Midbrain (tissue), 1 donor: ENCODE measurements at regions not wholly inside any gene's neighbourhood (a gene's known extent, or its start where the extent isn't known, plus 50 kb on each side); places are given as distances from the start of the nearest gene placed in this dataset.

Experiments
- DNase-seq: peaks from one replicate; lab custom pipeline; 2025; lab: John Stamatoyannopoulos, UW

DNA sequence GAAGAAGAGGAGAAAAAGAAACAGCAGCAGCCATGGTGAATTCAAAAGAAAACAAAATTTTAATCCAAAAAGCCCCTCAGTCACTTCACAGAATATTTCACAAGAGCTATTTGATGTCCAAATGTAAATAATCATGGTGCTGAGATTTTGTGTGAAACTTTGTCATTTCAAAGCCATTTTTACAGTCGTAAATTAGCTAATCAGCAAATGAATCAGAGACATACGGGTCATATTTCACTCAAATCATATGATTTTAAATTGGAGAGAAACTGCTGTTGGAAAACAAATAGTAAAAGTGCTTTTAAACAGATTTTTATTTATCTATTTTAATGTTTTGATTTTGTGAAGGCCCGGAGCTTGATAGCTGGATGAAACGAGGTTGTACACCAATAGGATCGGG, 101.4 kb upstream of the SMIM23 start:
- DNase-seq, result no peak

DNA sequence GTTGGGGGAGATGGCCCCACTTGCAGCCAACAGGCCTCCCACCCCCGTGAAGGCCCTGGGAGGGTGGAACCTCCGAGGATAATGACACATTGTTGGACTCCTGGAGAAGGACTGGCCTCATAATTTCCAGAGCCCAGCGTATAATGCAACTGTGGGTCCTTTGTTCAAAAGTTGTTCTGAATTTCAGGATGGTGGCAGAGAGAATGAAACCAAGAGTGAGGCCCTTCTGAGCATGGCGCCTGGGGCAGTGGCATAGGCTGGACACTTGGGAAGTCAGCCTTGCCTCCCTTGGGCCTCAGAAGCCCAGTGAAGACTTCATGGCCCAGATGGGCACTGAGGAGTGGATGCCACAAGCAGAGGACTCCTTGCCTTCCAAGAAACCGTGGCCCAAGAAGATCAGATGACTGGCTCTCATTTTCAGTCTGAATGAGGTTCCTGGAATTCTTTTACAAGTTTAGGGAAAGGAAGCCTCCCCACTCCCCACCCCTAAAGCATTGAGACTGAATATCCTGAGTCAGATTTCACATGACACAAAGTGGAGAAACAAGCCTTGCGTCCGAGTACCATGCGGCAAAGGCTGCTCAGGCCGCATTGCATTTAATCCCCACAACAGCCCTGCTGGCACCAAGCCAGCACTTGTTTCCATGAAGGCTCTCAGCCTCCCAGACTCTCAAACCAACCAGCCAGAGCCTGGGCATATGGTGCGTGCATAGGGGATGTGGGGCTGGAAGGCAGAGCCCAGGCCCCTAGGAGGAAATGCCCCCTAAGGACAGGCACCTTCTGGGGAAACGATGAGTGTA, 96.7 kb upstream of the SMIM23 start:
- no peak for DNase-seq

DNA sequence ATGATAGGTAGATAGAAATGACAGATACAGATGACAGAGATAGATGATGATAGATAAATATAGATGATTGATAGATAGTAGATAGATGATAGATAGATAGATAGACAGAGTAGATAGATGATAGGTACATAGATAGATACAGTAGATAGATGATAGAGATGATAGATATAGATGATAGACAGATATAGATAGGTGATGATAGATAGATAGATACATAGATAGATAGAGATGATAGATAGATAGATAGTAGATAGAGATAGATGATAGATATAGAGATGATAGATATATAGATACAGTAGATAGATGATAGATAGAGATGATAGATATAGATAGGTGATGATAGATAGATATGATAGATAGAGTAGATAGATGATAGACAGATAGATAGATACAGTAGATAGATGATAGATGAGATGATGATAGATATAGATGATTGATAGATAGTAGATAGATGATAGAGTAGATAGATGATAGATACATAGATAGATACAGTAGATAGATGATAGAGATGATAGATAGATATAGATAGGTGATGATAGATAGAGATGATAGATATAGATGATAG, 95.7 kb upstream of the SMIM23 start:
- no peak for DNase-seq

DNA sequence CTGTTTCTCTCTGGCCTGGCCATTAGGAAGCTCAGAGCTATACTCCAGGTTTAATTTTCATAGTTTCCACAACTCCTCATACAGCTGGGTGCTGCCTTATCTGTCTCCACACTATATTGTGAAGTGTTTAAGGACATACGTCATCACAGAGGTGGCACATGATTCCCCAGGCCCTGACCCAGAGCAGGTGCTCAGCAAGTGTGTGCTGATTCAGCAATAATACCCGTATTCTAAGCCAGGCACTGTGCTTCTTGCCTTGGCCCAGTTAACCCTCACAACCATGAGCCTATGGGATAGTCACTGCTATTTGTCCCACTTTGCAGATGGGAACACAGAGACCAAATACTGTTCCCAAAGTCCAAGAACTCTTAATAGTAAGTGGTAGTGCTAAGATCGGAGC, 93.5 kb upstream of the SMIM23 start:
- no peak for DNase-seq

DNA sequence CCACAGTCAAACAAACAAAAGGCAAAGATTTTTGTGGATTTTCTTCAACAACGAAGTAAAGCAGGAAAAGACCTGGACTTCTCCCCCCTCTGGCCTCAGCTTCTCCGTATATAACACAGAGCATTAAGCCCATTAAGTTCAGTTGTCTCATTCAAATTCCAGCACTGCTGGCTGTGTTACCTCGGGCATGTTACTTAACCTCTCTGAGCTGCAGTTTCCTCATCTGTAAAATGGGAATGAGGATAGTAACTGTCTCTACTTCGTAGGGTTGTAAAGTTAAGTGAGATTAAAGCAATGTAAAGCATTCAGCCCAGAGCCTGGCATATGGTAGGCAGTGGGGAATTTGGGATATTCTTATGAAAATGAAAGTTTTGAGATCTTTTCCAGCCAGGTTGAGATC, 92.7 kb upstream of the SMIM23 start:
- DNase-seq, result no peak

DNA sequence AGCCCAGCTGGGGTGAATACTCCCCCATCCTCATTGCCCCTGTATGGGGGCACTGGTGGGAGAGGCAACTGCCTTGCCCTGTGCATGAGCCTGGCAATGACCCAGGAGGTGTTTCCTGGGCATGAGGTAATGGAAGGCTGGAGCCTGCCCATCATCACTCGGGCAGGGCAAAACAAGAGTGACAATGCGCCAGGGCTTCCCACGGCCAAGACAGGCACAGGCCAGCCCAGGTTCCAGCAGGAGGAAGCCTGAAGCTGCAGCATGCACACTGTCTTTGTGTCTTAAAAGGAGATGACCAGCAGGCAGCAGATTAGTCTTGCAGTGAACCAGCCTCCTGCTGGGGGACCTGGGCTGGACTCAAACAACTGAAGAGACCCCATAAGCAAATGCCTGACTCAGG, 92.2 kb upstream of the SMIM23 start:
- DNase-seq, result no peak

DNA sequence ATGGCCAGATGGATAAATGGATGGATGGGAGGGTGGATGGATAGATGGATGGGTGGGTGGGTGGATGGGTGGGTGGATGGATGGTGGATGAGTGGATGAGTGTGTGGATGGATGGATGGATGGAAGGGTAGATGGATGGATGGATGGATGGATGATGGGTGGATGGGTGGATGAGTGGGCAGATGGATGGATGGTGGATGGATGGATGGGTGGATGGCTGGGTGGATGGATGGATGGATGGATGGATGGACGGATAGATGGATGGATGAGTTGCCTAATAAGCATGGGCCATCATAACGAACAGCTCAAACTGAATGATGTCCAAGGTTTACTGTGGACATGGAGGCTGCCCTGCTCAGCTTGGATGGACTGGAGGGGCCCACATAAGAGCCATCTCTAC, 89.8 kb upstream of the SMIM23 start:
- DNase-seq, result no peak

DNA sequence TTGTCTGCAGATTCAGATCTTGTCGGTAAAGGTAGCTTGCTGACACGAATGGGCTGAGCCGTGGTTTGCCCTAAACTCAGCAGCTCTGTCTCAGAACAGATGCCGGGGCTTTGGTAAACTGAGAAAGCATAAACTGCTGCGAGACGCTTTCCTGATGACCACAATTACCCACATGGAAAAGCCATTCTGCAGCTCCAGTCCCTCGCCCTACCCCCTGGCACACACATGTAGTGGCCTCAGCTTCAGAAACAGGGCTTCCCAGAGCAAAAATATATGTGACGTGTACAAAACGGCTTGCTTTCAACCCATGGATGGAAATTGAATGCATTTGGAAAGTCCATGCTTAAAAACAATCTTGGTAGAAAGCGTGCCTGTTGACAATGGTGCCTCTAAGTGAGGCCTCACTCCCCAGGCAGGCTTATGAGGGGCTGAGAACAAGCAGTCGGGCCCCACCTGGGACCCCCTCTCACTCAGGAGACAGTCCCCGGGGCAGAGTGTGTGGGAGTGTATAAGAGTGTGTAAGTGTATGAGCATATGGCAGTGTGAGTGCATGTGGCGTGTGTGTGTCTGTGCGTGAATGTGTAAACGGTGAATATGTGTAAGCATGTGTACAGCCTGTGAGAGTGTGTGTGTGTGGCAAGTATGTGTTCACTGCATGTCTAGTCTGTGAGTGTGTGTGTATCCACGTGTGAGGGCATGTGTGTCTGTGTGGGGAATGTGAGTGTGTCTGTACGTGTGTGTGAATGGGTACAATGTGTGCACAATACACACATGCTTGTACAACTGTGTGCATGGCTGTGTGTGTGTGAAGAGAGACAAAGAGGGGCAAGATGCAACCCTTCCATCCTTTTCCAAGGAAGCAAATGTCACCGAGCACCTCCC, 88.2 kb upstream of the SMIM23 start:
- DNase-seq, result no peak

DNA sequence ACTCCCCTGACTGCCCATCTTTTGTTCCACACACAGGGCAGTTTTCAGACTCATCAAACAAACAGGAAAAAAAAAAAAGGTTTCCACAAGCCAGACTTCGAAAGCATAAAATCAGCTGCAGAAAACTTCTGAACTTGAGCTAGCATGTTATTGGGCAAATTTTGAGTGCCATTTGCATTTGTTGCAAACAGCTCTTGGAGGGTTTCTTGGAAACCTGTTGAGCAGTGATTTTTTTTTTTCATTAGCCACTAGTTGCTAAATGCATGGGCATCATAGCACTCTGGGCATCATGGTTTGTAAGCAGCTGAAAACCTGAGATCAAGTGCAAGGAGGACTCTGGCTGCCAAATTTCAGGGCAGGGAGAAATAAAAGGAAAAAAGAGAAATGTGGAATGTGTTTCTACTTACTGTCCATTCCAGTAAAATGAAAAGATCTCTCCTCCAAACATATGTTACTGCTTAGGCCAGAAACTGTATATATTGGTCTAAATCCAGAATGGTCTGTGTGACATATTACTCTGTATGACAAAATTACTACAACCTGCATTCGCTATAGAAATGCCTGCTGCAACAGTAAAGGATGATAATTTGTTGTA, 85.2 kb upstream of the SMIM23 start:
- DNase-seq, result no peak

DNA sequence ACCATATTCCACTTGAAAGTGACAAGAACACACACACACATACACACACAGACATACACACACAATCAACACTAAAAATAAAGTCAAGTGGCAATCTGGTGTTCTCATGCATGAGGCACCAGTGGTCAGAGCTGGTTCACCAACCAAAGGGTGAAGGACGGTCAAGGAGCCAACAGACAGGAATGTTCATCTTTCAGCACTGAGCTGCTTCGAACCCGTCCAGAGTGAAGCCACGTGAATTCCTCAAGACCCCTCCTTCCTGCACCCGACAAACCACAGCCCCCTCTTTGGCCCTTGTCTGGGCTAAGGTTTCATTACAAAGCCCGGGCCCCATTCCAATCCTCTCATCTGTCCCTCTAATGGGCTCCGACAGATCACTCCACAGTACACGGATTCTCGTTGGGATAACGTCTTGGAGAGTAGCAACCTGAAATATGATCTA, 84.5 kb upstream of the SMIM23 start:
- DNase-seq, result no peak

DNA sequence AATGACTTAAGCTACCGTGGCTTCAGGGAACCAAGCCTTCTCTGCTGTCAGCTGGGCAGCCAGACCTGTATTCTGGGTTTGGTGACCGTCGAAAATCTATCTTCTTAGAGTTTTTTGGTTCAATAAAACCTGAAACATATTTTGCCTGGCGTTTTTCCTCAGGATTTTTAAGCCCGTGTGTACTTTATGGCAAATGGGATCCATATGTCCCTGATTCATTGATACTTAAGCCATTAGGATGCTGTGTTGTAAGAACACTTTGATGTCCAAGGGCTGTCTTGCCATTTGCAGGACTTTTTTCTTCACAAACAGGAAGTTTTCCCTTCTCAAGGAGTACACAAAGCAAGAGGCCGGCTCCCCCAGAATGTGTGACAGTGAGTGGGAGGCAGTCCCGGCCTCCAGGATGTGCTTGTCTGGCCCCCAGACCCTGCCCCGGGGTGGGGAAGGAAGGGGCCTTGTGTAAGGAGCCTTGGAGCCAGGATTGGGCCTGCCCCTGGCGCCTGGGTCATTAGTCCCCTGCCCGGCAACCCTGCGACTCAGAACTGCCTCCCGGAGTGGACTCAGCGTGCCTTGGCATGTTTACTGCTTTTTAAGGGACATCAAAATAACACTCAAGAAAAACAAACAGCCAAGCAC, 83.4 kb upstream of the SMIM23 start:
- no peak for DNase-seq

DNA sequence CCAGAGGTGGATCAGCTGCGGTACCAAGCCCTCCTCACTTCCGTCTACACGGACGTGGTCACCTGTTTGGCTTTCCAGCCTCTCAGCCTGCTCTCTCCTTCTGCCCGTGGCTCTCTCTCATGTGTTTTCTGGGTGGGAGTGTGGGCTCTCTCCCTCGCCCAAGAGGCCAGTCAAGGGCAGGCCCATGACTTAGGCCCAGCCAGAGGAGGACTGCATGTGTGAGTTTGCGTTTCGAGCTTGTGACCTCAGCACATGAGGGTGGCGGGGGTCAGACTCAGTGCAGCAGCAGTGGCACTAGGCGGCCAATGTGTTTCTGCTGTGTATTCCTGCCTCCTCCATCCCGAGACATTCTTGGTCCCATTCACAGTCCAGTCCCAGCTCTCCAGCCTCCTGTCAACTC, 82.5 kb upstream of the SMIM23 start:
- DNase-seq, result no peak

DNA sequence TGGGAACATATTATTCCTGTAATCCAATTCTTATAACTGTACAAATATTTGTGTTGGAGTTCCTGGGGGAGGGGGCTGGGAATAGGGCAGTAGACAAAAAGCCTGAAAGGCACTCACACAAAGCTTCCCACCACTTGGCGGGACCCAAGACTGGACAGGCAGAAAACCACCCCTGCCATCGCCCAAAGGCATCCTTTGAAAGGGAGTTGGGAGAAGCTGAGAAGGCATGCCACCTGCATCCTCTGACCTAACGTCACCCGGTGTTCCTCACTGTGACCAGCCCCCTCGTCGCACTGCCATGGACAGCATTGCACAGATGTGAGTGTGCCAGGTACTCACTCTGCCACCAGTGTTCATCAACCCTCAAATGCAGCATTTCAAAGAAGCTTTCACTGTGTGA, 80.6 kb upstream of the SMIM23 start:
- no peak for DNase-seq

DNA sequence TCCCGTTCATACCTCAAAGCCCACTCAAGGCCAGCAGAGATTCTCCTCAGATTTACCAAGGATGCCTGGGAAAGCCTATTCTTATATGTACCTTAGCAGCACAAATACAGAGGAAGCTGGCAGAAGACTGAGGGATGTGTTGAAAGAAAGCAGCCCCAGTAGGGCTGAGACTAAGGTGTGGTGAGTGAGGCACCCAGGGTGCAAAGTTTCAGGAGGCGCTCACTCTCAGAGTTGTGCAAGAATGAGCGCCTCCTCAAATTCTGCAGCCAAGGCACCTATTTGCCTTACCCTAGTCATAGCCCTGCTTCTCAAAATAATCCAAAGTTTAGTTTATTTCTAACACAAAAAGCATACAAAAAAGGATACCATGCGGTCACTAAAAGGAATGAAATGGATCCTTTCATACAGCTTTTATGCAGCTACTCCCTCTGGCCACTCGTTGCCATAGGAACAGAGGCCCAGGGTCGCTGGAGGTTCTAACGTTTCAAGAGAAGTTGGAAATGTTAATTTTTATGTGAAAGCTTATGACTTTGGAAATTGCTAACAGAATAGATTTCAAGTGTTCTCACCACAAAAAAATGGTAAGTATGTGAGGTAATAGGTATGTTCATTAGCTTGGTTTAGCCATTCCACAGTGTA, 79.7 kb upstream of the SMIM23 start:
- no peak for DNase-seq

DNA sequence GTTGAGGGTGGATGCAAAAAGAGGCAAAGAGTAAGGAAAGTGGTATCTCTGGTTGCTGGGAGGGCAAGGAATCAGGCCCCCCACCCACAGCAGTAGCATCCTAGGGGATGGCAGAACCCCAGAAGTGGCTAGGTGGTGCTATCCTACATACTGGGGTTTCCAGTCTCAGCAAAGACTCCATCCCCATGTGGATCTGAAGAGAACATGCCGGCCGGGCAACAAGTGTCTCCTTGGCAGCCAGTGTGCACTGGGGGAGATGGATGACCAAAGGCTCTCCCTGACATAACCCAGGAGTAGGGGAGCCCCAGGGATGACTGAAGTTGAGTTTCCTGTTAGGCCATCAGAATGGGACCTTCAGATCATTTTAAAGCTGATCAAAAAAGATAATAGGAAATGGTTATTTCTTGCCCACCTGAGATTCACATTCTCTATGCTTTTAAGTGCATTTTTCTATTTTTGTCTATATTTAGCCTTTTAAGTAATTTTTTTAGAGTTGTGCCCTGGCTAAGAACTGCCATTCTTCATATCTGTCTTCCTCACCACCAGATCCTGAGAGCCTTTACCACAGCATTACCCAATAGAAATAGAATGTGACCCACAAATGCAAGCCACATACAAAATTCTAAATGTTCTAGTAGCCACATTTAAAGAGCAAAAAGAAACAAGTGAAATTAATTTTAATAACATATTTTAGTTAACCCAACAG, 78.7 kb upstream of the SMIM23 start:
- no peak for DNase-seq

DNA sequence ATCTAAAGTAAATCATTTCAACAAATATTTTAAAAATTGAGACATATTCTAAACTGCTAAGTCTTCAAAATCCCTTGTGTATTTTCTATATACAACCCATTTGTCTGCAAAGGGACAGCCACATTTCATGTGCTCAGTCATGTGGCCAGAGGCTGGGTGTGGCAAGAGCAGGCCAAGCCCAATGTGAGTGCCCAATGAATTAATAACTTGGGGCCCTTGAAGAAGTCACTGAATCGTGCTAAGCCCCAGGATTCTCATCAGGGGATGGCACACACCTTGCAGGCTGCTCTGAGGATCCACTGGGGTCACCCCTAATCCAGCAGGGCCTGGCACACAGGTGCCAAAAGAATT, 78.2 kb upstream of the SMIM23 start:
- no peak for DNase-seq

DNA sequence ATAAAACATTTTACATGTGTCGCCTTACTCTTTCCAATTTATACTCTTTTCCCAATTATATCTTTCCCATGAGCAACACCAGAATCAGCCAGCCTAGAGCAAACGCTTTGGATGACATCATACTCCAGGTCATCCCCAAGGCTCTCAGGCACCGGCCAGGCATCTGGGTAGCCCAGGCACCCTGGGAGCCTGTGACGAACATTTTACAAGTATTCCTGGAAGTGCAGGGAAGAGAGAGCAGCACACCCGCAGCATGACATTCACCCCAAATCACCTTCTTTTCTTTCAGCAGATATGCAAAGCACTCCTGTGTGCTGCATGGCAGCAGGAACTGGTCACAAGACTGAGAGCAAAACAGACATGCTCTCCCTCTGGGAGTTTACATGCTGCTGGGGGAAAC, 75.7 kb upstream of the SMIM23 start:
- no peak for DNase-seq

DNA sequence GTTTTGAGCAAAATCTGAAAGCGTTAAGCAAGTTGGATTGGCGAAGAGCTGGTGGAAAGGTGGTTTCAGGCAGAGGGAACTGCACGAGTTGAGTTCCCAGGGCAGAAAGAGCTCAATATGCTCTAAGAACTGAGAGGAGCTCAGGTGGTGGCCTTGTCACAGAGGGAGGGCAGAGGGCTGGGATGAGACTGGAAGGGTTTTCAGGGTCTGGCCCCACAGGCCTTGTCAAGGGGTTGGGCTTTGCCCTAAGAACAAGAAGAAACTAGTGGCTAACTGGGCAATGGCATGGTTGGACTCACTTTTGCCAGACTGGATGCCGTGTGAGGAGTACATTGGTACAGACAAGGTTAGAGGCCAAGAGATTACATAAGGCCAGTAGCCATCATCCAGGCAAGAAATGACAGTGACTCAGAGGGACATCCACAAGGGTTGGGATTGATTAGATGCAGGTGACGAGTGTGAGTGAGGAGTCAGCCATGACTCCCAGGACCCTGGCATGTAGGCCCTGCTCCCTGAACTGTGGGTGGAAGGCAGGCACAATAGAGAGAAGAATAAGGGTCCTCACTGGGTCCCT, 75.1 kb upstream of the SMIM23 start:
- no peak for DNase-seq

DNA sequence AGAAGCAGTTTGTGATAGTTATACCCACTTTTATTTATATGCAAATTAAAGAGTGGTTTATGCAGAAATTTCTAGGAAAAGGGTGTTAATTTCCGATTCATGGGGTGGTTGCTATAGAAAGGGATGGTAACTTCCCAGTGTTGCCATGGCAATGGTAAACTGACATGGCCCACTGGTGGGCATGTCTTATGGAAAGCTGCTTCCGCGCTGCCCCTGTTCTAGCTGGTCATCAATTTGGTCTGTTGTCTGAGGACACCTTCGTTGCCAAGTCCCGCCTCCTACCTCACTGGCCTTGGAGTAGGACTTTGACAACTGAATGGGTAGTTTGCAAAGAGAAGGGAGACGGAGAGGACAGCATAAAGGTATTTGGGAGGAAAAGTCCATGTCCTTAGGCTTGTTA, 74.0 kb upstream of the SMIM23 start:
- DNase-seq, result no peak

DNA sequence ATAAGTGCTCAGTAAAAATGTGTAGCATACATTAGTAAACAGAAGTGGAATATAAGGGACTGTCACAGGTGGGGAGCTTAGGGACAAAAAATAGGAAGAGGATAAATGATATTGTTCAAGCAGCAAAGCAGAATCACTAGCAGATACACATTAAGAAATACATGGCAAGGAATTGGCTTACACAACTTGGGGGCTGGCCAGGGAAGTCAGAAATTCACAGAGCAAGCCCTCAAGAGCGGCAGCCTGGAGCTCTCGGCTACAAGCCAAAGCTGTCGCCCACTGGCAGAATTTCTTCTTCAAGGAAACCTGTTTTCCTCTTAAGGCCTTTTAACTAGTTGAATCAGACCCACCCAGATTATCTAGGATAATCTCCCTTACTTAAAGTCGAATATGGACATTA, 73.0 kb upstream of the SMIM23 start:
- no peak for DNase-seq

DNA sequence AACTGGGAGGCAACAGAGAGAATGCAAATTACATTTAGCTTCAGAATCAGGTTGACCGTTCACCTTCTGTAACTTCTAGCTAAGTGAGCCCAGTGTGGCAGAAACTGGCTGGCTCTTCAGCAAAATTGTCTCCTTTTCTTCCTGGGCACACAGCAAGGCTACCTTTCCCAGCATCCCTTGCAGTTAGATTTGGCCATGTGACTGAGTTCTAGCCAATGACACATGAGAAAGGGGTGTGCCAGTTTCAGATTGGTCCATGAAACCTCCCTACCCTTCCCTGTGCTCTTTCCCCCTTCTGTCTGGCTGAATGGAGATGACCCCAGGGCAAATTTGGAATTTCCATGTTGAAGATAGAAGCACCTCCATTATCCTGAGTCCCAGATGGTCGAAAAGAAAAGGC, 72.5 kb upstream of the SMIM23 start:
- DNase-seq, result no peak
